AG09319 (cell line): ENCODE measurements at regions not wholly inside any gene's neighbourhood (a gene's known extent, or its start where the extent isn't known, plus 50 kb on each side); places are given as distances from the start of the nearest gene placed in this dataset.

Experiments used
- DNase-seq: peaks from one replicate; pipeline ENCODE4 v3.0.0-alpha.2; 2010; ENCODE audit warnings: low read depth; ENCODE audit errors: extremely low read depth
- TF ChIP-seq, protein P1 (sequence below): IDR thresholded peaks from 2 replicates; pipeline ENCODE4 v1.5.1; 2011; ENCODE audit warnings: low read depth, mild to moderate bottlenecking, inconsistent platforms, low read length, moderate library complexity

DNA sequence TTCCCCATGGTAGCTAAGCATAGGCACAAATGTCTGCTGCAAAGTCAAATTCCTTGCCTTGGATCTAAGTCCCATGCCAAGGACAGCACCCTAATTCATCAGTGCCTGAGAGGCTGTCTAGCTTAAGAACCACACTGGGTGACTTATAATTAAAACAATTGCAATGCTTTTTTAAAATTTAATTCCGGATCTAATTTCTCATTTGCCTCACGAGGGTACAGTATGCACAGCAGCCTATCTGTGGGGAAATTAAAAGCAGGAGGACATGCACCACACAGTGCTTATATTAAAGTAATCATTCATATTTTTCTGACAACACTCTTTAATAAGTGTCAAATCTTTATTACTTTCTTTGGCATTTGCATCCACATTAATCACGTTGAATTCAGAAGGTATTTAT, 378.8 kb downstream of the GPAM start:
- DNase-seq: no peak
- TF ChIP-seq, protein P1, sequence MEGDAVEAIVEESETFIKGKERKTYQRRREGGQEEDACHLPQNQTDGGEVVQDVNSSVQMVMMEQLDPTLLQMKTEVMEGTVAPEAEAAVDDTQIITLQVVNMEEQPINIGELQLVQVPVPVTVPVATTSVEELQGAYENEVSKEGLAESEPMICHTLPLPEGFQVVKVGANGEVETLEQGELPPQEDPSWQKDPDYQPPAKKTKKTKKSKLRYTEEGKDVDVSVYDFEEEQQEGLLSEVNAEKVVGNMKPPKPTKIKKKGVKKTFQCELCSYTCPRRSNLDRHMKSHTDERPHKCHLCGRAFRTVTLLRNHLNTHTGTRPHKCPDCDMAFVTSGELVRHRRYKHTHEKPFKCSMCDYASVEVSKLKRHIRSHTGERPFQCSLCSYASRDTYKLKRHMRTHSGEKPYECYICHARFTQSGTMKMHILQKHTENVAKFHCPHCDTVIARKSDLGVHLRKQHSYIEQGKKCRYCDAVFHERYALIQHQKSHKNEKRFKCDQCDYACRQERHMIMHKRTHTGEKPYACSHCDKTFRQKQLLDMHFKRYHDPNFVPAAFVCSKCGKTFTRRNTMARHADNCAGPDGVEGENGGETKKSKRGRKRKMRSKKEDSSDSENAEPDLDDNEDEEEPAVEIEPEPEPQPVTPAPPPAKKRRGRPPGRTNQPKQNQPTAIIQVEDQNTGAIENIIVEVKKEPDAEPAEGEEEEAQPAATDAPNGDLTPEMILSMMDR: no peak

DNA sequence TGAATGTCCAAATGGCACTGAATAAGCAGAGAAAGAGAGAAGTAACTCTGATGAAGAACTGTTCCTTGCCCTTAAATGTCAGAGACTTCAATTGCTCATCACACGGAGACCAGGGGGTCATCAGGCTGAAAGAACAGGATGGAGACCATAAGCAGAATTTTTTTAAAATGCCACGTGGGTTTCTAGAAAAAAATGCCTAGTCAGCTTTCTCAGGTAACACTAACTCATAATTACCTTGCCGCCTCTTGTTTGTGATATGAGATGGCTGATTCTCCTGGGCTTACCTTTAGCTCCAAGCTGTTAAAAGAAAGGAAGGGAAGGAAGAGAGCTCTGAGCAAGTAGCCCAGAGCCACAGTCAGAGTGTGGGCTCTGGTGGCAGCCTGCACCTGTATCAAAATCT, 372.0 kb downstream of the GPAM start:
- TF ChIP-seq, protein P1: no peak

DNA sequence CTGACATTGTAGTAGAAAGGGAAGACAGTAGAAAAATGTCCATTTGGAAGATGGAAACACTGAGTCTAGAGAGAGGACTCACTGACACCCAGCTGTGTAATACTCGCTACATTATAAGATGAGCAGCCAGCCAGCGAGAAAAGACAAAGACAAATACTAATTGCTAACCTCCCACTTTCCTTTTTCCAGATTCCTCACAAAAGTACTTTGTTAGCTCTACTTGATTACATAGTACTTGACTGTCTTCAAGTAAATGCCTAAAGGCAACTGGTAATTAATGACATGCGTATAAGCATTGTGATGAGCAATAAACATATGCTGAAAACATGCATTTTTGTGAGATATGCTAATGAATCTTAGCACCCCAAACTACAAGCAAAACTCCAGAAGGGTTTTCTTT, 363.1 kb downstream of the GPAM start:
- TF ChIP-seq, protein P1: no peak
- no peak for DNase-seq

More for the DNA sequence above, 372.0 kb downstream of the GPAM start:
- no peak for DNase-seq

DNA sequence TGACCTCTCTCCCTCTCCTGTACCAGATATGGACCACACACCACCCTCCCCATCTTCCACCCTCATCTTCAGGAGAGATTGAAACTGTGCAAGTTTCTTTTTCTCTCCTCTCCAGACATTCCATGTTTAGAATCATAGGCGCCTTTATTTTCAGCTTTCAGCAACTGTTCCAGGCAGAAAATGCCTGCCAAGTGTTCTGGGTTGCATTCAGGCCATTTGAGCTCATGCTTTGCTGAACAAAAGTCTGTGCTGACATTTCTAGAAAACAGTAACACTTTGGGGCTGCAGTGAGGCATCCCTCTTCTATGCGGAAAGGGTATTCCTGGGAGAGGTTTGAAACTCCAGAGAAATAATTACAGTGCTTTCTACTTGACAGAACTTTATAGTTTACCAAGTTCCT, 361.7 kb downstream of the GPAM start:
- DNase-seq: no peak
- TF ChIP-seq, protein P1: no peak

DNA sequence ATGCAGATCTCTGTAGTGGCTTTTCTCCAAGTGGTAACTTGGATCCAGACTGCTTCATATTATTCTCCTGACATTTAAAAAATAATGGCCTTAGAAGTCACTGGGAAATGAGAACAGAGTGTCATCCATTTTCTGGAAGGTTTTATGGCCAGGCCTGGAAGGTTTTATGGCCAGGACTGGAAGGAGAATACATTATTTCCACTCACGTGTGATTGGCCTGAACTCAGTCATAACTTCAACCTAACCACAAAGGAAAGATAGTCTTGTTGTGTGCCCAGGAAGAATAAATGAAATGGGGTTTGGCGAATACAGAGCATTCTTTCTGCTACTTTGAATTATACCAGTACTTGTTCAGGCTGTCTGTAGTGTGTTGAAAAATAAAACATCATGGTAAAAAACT, 360.9 kb downstream of the GPAM start:
- TF ChIP-seq, protein P1: no peak
- DNase-seq: no peak

DNA sequence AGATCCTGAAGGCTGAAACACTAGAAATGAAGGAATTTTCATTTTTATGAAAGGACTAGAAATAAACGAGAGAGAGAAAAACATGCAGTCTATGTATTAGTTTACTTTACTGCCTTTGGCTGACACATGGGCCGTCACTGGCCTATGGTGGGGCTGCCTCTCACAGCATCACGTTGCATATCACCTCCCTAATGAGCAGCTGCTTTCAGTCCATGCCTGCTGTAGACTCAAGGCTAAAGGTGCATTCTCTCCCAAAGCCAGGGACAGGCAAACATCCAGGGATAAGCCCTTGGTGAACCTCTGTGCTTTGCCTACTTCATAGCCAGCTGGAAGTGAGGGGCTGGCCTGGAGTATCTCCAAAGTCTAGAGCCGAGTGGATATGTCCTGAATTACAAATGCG, 359.4 kb downstream of the GPAM start:
- TF ChIP-seq, protein P1: no peak
- no peak for DNase-seq

DNA sequence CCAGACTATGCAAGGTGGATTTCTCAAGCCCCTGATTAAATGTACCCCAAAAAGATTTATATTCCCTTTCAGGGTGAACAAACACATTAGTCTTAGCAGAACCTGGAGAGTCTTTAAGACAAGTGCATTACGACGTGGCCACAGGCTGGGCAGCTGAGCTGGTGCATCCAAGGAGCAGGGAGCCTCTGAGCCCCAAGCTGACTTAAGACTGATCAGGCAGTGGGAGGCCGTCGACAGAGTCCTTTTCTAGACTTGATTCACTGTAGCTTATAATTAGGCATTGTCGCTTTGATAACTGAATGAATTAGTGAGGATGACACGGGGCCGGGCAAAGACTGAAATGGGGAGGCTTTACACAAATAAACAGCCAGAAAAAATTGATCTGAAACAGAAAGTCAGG, 353.2 kb downstream of the GPAM start:
- DNase-seq: no peak
- TF ChIP-seq, protein P1: no peak
